Mucosa of gallbladder (tissue), 1 donor: ENCODE measurements at regions not wholly inside any gene's neighbourhood (a gene's known extent, or its start where the extent isn't known, plus 50 kb on each side); places are given as distances from the start of the nearest gene placed in this dataset.

Experiments
- DNase-seq: peaks from one replicate; pipeline ENCODE4 v3.0.0-alpha.2; 2020; ENCODE audit warnings: low spot score
- donor health status: DM: no; HTN: no; CAD: no.

DNA sequence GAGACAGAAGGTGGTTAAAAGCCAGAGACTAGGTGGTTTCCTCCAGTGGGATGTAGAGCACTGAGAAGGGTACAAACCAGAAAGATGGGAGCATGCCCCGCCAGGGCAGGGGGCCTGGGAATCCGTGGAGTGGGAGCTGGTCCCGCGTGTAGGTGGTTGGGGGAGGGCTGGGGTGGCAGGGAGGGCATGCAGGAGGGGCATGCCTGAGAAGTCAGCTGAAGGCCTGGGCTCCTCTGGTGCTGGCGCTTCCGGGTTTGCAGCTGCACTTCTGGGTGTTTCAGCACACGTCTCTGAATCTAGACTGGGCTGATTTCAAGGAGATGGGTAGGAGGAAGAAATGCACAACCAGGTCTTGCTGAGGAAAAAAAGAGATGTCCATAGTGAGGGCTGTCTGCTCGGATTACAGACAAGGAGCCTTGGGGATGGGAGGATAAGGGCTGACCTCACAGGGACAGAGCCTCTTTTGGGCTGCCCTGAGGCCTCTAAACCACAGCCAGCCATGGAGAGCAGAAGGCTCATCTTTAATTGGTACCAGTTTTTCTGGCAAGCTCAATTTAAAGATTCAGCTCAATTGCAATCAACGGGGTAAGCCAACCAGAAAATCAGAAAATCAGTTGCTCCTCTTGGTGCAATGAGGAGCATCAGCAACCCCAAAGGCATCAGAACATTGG, 151.9 kb downstream of the FAM43A start:
- DNase-seq: no peak

DNA sequence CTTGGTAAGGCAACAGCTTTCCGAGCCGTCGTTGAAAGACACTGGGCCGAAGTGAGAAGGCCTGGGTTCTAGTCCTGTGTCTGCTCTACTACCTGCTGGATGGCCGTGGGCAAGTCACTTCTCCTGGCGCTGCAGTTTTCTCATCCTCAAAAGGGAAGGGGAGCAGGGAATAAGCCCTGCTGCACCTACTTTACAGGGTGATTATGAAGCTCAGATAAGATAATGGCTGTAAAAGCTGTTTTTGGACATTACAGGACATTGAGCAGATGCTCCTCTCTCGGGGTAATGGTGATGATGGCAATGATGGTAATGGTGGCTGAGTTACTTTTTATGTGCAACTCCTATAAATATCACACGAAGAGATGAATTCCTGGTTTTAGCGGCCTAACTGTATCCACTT, 152.6 kb downstream of the FAM43A start:
- DNase-seq: no peak

DNA sequence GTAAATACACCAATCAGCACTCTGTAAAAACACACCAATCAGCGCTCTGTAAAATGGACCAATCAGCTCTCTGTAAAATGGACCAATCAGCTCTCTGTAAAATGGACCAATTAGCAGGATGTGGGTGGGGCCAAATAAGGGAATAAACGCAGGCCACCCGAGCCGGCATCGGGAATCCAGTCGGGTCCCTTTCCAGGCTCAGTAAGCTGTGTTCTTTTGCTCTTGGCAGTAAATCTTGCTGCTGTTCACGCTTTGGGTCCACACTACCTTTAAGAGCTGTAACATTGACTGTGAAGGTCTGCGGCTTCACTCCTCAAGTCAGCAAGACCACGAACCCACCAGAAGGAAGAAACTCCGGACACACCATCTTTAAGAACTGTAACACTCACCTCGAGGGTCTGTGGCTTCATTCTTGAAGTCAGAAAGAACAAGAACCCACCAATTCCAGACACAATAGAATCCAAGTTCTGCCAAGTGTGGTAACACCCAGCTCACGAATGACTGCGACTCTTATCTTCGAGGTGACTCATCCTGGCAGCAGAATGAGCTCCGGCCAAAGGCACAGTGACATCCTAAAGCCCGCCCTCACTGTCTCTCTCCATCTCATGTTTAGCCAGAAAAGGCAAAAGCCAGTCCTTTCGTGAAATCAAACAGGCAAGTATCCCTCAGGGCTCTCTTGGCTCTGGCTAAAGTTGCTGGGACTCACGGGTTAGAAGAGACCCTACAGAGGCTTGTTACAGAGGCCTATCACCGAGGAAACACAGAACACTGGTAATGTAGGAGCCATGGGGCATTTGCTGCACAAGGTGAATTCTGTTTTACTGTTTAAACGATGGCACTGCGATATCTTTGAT, 155.2 kb downstream of the FAM43A start:
- DNase-seq: peak; percentile 31

DNA sequence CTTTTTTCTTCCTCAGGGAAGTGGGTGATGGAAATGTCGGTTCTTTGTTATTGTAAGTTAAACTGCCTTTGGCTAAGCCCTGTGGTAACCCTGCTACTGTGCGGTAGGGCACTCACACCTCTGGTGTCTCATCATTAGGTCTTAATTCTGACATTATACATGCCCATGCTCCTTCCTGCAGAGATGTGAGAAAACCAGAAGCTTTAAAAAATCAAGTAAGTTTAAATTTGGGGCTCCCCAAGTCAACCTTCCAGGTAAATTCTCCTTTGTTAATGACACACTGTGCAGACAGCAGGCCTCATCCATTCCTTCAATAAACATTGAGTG, 155.8 kb downstream of the FAM43A start:
- no peak for DNase-seq

DNA sequence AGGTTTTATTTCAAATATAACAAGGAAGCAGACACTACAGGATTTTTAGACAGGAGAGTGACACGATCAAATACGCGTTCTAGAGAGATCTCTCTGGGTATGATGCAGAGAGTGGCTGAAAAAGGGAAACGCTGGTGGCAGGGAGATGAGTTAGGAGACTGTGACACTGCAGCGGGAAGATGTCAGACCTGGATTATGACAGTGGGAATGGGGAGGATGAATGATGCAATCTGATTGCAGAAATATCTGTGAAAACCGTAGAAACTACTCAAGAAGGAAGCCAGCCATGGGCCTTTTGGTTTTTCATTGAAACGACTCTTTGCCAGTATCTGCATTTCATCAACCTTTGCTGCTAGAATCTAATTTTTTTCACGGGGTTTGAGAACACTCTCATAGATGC, 157.9 kb downstream of the FAM43A start:
- no peak for DNase-seq

DNA sequence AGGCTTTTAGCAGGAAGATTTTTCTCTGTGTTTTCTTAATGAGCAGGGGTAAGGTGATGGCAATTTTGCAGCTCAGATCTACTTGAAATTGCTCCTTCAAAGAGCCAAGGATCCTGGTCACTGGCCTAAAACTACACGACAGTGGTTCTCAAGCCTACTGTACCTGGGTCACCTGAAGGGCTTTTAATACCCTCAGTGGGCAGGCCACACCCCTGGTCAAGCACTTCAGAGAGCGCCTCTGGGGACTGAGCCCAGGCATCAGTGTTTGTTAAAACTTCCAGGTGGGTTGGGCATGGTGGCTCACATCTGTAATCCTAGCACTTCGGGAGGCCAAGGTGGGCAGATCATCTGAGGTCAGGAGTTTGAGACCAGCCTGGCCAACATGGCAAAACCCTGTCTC, 158.4 kb downstream of the FAM43A start:
- DNase-seq: no peak

DNA sequence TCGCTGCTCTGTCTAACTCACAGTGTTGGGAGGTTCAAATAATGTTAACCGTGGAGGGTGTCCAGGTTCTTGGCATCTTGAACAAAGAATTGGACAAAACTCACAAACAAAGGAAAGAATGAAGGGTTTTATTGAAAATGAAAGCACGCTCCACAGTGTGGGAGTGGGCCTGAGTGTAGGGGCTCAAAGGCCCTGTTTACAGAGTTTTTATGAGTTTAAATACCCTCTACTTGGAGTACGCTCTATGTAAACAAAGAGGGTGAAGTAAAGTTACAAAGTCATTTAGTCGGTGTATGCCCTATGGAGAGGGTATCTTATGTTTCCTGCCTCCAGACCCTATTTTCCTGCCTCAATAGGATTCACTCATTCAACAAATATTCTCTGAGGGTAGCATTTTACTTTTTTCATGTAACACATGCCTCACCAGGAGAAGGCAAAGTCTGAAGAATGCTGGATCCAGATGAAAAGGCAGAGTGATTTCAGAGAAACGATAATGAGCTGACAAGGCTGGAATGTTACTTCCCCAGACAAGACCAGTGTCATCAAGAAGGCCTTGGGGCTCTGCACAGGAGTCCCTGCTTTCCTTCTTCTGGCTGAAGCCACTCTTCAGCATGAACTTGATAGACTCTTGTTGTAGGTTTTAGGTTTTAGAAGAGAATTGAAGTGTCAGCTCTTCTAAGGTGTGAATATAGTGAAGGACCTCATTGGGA, 163.6 kb downstream of the FAM43A start:
- DNase-seq: no peak

DNA sequence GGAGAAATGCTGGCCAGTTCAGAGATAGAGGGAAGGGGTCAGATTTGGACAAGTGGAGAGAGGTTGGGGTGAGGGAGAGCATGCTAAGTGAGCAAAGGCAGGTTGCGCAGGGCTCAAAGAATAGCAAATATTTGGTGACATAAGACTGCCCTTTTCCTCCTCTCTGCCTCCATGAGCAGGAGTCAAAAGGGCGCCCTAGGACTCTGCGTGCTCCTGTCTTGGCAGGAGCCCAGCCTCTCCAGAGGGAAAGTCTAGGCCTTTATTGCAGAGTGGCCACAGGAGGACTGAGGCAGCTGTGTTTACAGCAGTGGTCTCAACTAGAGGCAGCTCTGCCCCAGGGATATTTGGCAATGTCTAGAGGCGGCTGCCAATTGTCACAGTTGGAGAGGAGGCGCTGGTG, 165.6 kb downstream of the FAM43A start:
- no peak for DNase-seq

DNA sequence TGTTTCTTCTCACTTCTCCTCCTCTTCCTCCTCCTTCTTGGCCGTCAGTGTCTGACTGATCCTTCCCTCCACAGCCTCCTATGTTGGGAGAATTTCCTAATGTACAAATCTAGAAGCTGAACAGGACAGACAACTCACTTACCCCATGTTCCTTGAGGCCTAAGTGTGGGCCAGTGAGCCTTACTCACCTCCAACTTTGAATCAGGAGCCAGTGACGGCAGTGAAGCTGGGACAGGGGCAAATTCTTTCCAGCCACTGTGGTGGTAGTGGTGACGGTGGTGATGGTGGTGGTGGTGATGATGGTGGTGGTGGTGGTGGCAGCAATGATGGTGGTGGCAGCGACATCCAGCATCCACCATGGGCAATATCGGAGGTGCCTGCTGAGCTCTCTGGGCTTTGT, 166.3 kb downstream of the FAM43A start:
- no peak for DNase-seq

DNA sequence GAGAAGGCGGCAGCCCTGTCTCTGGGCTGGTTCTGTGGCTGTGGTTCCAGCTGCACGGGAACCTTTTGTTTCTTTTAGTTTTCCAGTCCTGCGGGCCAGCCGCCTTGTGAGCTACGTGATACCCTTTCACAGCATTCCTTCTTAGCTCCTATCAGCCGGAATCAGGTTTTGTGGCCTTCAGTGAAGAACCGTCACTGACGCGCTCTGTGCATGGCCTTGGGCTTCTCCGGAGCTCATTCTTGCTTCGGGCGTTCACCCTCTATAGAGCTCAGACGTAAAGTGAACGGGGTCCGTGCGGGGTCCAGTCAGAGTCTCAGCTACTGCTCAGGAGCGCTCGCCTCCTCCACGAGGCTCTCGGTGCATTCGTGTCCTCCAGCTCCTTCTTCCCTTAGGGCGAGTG, 166.7 kb downstream of the FAM43A start:
- no peak for DNase-seq

DNA sequence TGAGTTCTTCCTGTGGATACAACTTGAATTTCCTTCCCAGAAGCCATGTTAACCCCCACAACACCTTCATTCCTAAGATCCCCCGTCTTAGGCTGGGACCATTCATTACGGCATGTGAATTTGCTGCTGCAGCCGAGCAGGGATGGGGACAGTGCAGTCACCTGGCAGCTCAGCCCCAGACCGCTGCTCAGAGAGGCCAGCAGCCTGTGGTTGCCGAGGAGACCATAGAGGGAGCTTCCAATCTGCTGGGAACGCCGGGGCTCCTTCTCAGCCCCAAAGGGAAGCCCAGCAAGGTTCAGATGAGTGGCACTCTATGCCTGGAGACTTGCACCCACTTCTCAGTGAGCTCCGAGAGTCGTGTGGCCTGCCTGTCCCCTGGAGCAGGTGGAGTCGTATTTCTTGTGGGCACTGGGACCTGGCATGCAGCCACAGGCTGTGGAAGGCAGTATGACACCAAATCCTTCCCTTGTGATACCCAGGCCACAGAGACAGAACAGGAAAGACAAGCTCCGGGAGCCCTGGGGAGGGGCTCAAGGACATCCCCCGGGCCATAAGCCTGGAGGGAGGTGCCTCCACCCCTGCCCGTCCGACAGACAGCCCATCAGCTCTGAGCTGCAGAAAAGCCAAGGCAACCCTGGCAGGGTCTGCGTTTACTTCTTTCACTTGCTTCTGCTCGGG, 167.3 kb downstream of the FAM43A start:
- DNase-seq: no peak

DNA sequence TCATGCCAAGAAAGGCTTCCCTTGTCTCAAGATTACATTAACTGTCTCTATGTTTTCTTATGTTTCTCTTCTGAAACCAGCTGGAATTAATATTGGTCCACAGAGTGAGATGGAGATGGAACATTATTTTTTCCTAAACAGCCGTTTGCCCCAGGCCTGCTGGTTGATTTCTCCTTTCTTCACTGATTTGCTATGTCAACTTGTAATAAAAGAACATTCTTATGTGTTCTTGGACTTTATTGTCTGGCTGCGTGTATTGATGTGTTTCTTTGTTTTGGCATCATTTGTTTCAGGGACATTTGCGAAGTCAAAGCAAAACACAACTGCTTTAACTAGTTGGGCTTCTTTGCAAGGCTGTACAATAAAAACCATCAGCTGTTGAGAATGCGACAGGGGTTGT, 168.5 kb downstream of the FAM43A start:
- DNase-seq: no peak

DNA sequence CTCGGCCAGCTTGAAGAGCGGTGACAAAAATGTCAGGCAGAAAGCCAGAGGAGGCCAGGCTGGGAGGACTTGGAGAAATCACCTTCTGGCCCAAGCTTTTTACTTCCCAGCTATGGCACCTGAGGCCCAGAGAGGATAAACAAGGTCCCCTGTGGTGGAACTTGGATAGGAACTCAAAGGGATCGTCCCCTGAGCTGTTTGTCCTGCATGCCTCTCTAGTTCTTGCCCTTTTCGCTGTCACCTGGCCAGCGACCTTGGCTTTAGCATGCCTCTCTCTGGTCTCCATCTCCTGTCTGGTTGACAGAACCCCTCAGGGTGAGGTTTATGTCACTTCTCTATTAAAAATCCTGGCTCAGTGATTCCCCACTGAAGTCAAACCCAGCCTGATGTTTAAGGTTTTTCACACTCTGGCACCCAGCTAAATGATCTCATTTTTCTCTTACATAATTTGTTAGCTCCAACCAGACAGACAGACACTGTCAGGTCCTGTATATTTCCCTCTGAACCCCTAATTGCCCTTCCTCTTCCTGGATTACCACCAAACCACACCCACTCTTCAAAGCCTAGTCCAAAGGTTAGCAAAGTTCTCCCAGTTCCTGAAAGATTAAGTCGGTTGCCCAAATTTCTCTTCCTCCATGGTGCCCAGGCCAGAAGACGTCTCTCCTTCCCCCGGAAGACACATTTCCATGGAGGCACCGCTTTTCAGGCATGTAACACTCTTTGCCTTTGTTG, 169.1 kb downstream of the FAM43A start:
- no peak for DNase-seq

DNA sequence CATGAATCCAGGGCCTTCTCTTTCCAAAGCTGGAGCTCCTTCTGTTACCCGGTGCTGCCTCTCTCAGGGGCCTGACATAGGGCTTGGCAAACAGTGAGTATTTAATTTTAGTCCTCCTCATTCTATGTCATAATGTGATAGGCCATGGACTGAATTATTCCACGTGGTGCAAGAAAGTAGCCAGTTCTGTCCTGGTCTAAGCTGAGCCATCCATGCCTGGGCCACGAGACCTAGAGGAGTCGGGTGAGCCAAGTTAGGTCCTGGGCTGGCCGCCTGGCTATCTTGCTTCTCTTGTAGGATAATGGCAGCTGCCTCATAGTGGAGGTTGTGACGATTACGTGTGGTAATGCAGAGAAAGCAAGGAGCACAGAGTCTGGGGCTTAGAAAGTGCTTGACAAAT, 170.6 kb downstream of the FAM43A start:
- DNase-seq: no peak

DNA sequence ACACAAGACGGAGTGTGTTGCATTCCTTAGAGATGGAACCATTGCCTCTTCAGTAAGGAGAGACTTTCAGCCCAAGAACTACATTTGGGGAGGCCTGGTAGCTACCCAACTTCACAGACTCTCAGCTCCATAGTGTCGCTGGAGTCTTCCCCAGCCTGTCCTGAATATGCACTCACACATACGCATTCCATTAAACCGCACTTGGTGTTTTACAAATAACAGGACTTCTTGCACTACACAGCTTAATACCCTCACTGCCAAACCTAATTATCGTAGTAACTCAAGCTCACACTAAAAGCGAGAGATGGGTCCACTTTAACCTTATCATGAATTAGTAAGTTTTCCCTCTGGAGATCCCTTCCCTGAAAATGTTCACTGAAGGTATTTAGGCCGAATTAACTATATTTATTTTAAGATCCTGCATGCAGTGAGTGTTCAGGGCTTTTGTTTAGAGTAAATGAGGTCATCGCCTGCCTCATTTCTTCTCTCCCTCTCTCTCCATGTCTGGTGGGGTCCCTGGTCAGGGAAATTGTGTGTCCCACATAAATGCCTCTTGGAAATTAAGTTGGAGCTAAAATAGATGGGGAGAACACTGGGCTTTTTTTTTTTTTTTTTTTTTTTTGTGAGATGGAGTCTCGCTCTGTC, 171.9 kb downstream of the FAM43A start:
- DNase-seq: no peak

DNA sequence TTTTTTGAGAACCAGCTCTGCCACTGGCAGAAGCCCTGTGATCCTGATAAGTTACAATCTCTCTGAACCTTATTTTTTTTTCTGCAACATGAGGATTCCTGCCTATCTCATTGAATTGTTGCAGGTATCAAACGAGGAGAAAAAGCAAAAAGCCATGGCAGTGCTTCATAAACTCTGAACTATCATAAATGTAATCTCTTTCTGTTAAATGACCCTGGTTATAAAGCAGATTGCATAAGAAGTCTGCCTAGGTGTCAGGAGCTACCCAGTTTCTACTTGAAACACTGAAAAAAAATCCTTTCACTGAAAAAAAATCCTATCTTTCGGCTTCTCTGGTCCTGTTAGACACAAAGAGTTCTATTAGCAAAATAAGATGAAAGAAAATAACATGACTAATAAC, 172.7 kb downstream of the FAM43A start:
- DNase-seq: no peak

DNA sequence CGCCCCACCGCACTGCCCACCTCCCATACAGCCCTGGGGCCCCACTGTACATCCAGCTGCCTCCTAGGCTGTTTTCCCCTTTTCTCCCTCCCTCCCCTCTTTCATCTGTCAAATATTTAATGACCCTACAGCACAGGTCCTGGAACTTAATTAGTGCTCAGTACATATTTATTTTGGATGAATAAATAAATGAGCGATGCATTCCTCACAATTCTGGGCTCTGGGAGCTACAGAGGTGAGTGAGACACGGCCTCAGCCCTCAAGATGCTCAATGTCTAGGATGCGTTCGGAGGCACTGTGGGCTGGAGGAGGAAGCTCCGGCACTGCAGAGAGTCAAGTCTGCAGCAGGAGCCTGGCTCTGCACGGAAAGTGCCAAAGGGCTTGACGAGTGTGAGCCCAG, 175.0 kb downstream of the FAM43A start:
- DNase-seq: no peak

DNA sequence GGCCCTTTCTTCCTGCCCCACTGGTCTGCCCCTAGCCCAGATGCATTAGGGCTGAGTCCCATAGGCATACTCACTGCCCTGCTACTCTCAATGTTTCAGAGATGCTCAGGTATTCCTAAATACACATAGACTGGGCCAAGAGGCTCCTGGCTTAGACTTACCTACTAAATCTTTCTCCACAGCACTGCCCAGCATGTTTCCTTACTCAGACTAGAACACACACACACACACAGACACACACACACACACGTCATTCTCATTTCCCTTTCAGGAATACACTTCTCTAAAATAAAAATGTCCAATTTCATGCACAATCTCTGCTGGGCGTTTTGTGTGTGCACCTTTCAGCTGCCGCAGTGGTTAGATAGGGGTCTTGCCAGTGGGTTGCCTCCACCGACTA, 175.7 kb downstream of the FAM43A start:
- DNase-seq: no peak

DNA sequence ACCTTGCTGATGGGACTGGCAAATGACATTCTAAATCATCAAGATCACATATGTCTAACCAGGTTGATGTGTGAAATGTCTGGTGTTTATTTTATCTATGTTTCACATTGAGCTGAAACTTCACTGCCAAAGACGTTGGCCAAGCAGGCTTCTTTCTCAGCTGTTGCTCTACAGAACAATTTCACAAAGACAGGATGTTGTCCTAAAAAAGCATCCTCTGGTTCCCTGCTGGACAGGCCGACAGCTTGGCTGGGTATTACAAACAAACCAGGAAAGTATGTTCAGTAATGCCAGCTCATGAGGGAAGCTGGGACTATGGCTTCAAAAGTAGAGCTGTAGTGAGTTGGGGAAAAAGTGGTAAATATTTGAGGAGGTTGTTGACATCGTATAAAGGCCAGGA, 179.4 kb downstream of the FAM43A start:
- no peak for DNase-seq

DNA sequence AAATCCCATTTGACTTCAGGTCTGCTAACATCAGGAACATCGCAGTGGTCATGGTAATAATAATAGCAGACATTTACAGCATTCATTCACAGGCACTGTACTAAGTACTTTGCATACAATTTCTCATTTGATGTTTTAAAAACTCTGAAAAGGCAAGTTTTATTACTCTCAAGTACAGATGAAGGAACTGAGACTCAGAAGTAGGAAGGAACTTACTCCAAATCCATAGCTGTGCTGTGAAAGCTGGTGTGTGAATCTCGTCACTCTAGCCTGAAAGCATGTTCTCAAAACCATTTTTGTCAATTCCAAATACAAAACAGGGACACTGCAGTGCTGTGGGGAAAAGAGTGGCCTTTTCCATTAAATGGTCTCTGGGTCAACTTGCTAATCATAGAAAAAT, 179.9 kb downstream of the FAM43A start:
- DNase-seq: no peak

DNA sequence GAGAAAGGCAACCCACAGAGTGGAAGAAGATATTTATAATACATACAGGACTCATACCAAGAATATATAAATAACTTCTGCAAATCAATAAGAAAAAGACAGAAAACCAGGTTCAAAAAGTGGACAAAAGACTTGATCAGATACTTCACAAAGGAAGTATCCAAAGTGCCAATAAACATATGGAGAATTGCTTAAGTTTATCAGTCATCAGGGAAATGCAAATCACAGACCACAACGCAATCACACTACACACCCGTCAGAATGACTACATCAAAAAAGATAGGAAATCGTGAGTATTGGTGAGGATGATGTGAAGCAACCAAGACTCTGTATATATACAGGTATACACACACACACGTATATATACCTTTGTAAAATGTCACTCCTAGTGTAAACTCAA, 180.6 kb downstream of the FAM43A start:
- DNase-seq: no peak
